Smooth muscle cell (in vitro differentiated cells): ENCODE measurements at regions not wholly inside any gene's neighbourhood (a gene's known extent, or its start where the extent isn't known, plus 50 kb on each side); places are given as distances from the start of the nearest gene placed in this dataset. TPM values are rescaled to one million over a fixed set of nuclear protein-coding genes. Genes with fewer than 3 reads are reported as not detected.

ENCODE experiments used
- DNase-seq: peaks from one replicate; lab custom pipeline; 2025; ENCODE audit not compliant: unreplicated experiment; lab: John Stamatoyannopoulos, UW
- H2AFZ ChIP-seq: fragments of 200-600 bp; sonication (generic); 2 replicates; pipeline ENCODE4 v1.6.0; 2016; ENCODE audit warnings: antibody characterized with exemption, low read depth, mild to moderate bottlenecking
- H3F3A ChIP-seq: fragments of 200-600 bp; sonication (generic); 2 replicates; pipeline ENCODE4 v1.6.0; 2017; ENCODE audit warnings: antibody characterized with exemption, low read depth
- H3K27ac ChIP-seq: fragments of 200-600 bp; sonication (generic); 2 replicates; pipeline ENCODE4 v1.5.1; 2016; ENCODE audit warnings: low read depth, mild to moderate bottlenecking
- H3K27me3 ChIP-seq: fragments of 200-600 bp; sonication (generic); 2 replicates; pipeline ENCODE4 v1.6.1; 2016; ENCODE audit warnings: low read depth, mild to moderate bottlenecking
- H3K36me3 ChIP-seq: fragments of 200-600 bp; sonication (generic); 2 replicates; pipeline ENCODE4 v1.5.1; 2016; ENCODE audit warnings: low read depth
- H3K4me1 ChIP-seq: fragments of 200-600 bp; sonication (generic); 2 replicates; pipeline ENCODE4 v1.5.1; 2016; ENCODE audit warnings: low read depth
- H3K4me2 ChIP-seq: fragments of 200-600 bp; sonication (generic); 2 replicates; pipeline ENCODE4 v1.6.0; 2016; ENCODE audit warnings: mild to moderate bottlenecking
- H3K4me3 ChIP-seq: fragments of 200-600 bp; sonication (generic); 2 replicates; pipeline ENCODE4 v1.5.1; 2016; ENCODE audit warnings: mild to moderate bottlenecking
- H3K79me2 ChIP-seq: fragments of 200-600 bp; sonication (generic); 2 replicates; pipeline ENCODE4 v1.6.0; 2016; ENCODE audit warnings: low read depth, mild to moderate bottlenecking
- H3K9ac ChIP-seq: fragments of 200-600 bp; sonication (generic); 2 replicates; pipeline ENCODE4 v1.6.0; 2016; ENCODE audit warnings: low read depth
- H3K9me3 ChIP-seq: fragments of 200-600 bp; sonication (generic); replicated peaks from 2 replicates; pipeline ENCODE4 v1.5.1; 2016; ENCODE audit warnings: low read depth
- H4K20me1 ChIP-seq: fragments of 200-600 bp; sonication (generic); 2 replicates; pipeline ENCODE4 v1.6.0; 2016; ENCODE audit warnings: low read depth
- CTCF ChIP-seq: fragments of 200-600 bp; sonication (generic); IDR thresholded peaks from 2 replicates; pipeline ENCODE4 v1.5.1; 2017; ENCODE audit warnings: borderline replicate concordance, mild to moderate bottlenecking, antibody characterized with exemption; ENCODE audit not compliant: insufficient read depth, poor library complexity, severe bottlenecking
- WGBS: methylation state at CpG from one replicate; pipeline ENCODE4 v1.1.7; 2016; ENCODE audit warnings: low lambda C conversion rate; 5-methylcytosine and 5-hydroxymethylcytosine counted together
- microRNA counts: library from miRNA; unstranded; fragments of <30 nt; microRNA quantifications from one replicate; lab custom pipeline; 2016
- microRNA-seq: library from miRNA; unstranded; fragments of <30 nt; microRNA quantifications from one replicate; pipeline ENCODE4, GENCODE V29; 2016; ENCODE audit warnings: borderline number of aligned reads
- small RNA-seq: library from RNA; depleted of rRNA; stranded (forward); fragments of <200 nt; gene quantifications from one replicate; pipeline ENCODE3, GENCODE V24; 2014

DNA sequence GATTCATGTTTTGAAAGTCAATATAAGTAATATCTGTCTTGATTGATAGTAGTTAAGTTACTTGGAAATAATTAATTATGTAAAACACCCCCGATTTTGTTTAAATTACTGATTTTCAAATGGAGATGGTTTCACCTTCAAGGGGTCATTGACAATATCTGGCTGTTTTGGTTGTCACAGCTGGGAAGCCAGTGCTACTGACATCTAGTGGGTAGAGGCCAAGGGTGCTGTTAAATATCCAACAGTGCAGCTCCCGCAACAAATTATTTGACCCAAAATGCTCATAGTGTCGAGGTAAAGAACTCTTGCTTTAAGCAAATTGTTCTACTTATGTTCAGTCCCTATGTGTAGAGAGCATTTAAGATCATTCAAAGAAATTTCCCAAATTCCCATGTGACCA, 50.6 kb upstream of the PCDH20 start:
- H3K4me3 ChIP-seq, result no peak overlapping the region
- no peaks in the 10 kb centered on the region for H3K4me1 ChIP-seq
- no peak overlapping the region for H3K9ac ChIP-seq
- no peak overlapping the region for H3K4me2 ChIP-seq
- TF ChIP-seq CTCF, result peak; percentile 14
- DNase-seq, result no peak
- no peak overlapping the region for H3K27ac ChIP-seq
- H3F3A ChIP-seq, result no peaks in the 10 kb centered on the region
- H4K20me1 ChIP-seq, result no peaks in the 10 kb centered on the region
- H3K79me2 ChIP-seq, result no peaks in the 10 kb centered on the region
- H2AFZ ChIP-seq, result no peak overlapping the region
- H3K36me3 ChIP-seq, result no peaks in the 10 kb centered on the region
- no peaks in the 10 kb centered on the region for H3K9me3 ChIP-seq
- WGBS, result 32% methylated on average over 3 of the region's 3 CpGs
- H3K27me3 ChIP-seq, result peaks cover 5% of the 10 kb centered on the region

MicroRNAs in the stretch of these regions (microRNA counts, 767-probe panel; counts per million panel counts)
- 183 counts per million for microRNA hsa-miR-548x-3p (lab: Ali Mortazavi, UCI)

Small RNA genes in the stretch of these regions (microRNA-seq; reads per million reads assigned to microRNA genes)
- gene MIR4704 (not detected), gene MIR548X2 (not detected)

Small RNA genes in the stretch of these regions (small RNA-seq; reads per million reads assigned to genes)
- gene AL353765.1, result not detected
- gene AL356102.1, result not detected
- not detected for gene MIR4704
- gene MIR548X2, result not detected
- gene RNU6-81P, result not detected
